ENCODE measurements at regions not wholly inside any gene's neighbourhood (a gene's known extent, or its start where the extent isn't known, plus 50 kb on each side); places are given as distances from the start of the nearest gene placed in this dataset.

- DNase-seq: no peak
Measured at GRCh38 chr7:130897515-130898419, 163.8 kb upstream of the KLF14 start.

DNA sequence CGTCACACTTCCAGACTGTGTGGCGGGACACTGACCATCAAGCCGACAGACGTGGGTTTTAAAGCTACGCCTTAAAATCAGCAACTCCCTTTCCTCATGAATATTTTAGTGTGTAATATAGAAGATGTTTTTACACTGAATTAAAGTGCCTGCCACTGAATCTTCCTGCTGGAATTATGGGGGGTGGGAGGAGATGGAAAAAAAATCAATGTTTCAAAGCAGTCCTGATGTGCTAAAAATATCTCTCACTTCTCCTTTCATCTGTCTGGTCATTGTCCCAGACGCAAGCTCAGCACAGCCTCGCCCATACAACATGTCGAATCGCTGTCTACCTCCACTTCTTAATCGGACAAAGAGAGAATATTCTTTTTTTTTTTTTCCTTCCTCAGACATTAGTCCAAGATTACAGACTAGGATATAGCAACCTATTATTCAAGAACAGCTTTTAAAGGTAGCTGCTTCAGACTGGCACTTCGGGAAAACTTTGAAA is 165.1 kb upstream of the KLF14 start:
- DNase-seq: no peak

GRCh38 chr7:130899638-130900401 is 165.8 kb upstream of the KLF14 start:
- no peak for DNase-seq

- no peak for DNase-seq
Measured at GRCh38 chr7:130900471-130901076, 166.6 kb upstream of the KLF14 start.

DNA sequence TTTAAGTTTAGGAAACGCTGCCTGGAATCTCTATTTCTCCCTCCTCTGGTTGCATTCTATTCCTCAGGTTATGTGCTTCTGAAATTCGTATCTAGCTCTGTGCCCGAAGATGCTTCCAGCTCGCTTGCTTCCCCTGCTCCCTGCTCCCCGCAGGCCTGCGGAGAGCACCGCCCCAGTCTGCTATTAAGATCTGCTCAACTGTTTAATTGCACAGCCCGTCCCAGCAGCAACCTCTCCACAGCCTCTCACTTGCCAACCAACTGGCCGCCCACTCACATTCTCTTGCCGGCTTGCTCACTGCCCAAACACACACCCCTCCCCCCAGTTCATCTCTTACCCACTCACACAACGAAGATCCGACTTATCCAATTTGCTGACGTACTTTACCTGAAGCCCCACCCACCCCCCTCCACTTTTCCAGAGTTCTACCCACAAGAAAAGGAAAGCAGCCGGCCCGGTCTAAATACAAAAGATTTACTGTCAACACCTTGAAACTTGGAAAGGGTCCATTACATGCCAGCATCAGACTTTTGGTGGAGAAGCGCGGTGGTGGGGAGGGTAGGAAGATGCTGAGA is 167.3 kb upstream of the KLF14 start:
- DNase-seq: no peak

- no peak for DNase-seq
Measured at GRCh38 chr7:130902755-130903357, 168.8 kb upstream of the KLF14 start.

- no peak for DNase-seq
Measured at GRCh38 chr7:130903358-130903974, 169.5 kb upstream of the KLF14 start.

DNA sequence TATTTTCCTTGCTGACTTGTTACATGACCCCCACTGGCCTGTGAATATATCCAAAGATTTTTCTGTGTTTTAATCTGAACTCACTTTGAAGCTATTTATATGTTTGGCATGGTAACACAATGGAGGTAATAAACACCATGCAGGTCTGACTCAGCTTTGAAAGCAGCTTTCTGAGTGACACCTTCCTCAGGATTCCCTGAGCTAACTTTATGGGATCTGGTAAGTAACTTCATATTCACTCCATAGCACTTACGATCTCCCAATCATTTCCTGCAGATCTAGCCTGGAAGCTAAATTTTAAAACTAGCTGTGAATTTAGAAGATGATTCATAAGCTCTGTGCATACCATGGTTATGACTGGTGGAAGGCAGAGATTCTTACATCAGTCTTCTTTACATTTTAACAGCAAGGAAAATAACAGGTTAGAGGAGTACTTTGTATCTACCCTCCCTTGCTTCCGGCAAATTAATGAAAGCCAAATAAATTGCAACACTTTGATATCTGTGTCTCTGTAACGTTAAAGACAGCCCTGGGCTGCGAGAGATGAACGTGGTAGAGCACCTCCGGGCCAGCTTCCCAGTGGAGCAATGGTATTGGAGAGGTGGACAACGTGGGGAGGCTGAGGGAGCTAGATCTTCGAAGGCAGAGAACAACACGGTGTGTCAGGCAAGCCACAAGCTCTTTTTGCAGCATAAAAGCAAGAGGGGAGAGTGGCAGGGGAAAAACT is 170.2 kb upstream of the KLF14 start:
- no peak for DNase-seq

- no peak for DNase-seq
Measured at GRCh38 chr7:130904792-130905191, 170.8 kb upstream of the KLF14 start.

- no peak for DNase-seq
Measured at GRCh38 chr7:130906575-130906974, 172.6 kb upstream of the KLF14 start.

DNA sequence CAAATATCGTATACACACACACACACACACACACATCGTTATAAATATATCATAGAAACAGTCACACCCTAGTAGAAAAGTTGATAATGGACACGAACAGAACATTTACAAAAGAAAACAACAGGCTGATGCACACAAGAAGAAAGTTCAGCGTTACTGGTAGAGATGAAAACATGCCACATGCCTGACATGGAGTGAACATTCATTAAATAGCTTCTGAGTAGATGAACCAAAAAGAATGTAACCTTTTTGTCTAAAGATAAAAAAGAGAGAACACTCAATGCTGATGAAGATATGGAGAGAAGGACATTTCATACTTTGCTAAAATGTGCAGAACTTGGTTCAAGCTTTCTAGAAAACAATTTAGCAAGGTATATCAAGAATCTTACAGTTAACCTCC is 173.4 kb upstream of the KLF14 start:
- no peak for DNase-seq

DNA sequence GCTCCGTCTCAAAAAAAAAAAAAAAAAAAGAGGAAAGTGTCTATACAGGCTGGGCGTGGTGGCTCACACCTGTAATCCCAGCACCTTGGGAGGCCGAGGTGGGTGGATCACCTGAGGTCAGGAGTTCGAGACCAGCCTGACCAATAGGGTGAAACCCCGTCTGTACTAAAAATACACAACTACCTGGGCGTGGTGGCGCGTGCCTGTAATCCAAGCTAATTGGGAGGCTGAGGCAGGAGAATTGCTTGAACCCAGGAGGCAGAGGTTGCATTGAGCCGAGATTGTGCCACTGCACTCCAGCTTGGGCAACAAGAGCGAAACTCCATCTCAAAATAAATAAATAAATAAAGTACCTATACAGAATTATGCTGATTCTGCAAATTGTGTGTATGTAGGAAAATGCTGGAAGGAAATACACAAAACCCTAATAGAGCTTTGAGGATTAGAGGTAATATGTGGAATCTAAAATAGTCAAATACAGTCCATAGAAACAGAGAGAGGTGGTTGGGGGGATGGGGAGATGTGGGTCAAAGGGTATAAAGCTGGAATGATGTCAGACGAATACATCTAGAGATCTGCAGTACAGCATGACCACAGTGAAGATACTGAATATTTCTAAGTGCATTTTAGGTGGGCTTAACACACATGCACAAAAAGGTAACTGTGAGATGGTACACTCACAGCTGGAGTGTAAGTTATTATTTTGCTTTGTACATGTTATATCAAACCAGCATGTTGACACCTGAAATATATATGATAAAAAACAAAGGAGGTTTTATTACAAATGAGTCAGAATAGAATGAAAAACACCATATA is 174.5 kb upstream of the KLF14 start:
- no peak for DNase-seq

GRCh38 chr7:130909161-130909836 is 175.3 kb upstream of the KLF14 start:
- no peak for DNase-seq

DNA sequence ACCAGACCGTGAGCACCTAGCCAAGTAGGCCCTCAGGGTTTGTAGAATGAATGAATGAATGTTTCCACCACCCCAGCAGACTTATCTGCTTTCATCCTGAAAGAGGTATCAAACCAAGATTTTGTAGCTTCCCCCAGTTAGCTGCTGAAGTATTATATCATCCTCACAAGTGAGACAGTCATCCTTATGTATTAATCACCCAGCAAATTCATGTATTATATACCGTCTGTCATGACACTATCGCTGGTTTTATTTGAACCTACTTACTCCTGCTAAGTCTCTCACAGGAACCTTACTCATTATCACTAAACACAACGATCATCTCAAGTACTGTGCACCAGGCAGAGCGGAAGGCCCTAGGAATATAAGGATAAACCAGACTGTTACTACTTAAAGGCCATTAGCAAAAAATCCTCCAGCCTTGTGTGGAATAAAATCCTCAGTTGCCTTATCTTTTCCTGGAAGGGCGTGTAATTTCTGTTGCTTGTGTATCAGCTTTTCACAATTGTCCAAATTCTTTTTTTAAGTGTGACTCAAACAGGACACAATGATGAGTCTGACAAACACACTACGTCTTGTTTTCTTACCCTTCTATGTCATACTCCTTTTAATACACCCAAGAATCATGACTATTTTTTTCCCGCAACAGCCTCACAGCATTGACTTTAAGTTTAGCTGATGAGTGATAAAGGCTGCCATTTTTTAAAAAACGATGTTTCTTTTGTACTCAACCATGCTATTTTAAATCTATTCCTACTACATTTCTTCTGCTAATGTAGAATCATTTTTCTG is 176.1 kb upstream of the KLF14 start:
- no peak for DNase-seq

DNA sequence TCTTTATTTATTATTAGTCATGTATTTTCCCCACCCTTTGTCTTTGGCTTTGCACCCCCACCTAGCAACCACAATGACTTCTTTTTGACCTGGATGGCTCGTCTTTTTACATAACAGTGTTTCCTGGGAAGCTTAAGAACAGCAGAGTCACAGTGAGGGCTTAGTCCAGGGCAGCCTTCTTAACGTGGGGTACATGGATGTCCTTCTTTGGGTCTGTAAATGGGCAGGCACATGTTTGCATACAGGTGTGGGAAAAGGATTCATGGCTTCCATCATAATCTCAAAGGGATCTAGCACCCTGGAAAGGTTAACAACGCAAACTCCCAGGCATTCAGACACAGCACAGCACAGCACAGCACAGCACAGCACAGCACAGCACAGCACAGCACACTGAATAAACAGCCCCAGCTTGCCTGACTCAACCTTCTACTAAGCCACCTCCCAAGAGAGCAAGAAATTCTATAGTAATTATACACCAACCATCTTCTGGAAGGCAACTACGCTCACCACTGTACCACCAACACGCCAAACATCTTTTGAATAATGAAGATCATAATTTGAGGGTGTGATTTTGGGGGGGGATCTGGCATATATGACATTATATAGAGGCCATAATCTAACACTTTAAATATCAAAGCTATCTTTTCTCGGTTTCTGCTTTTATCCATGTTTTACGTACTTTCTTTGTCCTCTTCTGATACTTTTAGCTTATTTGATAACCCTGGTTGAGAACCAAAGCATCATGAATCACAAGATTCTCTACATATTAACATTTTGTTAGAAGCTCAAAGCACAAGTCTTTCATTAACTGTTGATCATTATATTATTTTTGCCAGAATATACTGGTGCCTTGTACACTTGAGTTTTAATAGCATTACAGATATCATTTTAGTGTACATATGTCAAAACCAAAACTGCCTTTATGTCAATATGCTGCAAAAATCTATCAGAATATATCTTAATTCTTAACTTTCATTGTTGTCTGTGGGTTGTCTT is 177.2 kb upstream of the KLF14 start:
- DNase-seq: no peak

DNA sequence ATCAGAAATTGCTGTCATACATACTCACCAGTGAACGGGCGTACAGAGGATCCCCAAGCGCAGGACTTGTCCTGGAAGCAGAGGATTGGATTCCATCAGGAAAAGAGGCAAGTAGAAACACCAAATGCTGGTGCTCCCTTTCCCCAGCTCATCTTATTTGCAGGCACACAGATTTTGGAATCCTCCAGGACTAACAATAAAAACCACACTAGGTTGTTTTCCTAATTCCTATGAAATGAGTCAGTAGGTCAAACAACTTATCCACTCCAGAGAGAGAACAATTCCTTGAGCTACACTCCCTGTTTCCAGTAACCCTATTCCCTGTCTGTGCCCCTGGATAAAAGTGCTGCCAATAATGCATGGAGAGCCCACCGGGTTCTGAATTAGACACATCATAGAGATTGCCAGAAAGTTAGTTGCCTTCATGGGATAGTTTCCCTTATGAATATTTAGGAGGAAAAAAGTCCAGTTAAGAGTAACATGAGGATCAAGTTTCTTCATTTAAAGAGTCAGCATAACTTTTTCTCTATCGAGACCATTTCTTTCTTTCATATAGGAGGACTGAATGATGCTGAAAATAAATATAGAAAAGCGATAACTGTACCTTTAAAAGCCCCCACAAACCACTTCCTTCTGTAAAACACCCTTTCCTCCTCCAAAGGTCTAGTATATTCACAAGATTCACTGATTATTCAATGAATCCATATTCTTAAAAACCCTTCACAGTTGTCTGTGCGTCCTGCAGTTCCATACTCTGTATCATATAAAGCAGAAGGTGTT is 178.3 kb upstream of the KLF14 start:
- DNase-seq: no peak
